GM18861 (cell line): ENCODE measurements at regions not wholly inside any gene's neighbourhood (a gene's known extent, or its start where the extent isn't known, plus 50 kb on each side); places are given as distances from the start of the nearest gene placed in this dataset.

ENCODE experiments used
- ATAC-seq: cut with Tn5 transposase; IDR thresholded peaks from one replicate; pipeline ENCODE4 v1.9.1; 2021; ENCODE audit not compliant: unreplicated experiment

DNA sequence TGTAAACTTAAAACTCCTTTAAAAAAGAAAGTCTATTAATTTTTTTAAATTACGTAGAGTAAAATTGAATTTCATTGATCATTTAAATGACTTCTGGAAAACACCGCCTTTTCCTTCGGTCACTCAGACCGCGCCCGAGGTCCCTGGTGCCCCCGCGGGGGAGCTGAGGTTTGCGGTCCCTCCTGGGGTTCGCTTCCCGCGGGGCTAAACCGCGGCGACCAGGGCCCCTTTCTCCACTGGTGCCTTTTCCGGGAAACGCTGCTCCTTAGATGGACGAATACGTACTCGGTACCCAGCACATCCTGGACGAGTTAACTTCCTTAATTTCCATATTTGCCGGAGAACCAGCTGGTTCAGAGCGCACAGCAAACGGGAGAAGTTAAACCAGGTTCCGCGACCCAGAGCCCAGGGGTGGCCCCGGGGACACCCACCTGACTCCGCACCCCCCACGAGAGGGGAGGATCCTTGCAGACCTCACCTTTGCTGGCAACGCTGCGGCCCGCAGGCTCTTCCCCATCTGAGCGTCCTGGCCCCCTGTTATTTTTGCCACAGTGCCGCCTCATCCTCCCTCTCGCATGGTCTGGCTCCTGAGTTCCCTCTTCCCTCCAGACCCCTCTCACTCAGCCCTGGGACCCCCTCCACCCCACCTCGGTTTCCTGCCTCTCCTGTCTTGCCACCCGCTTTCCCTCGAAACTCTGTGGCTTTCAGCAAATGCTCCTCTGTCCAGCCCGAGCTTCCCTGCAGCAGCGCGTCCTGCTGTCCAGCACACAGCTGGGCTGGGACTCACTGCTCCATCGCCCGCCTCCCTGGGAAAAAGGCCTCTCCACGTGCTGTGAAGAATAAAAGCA lies 420.0 kb upstream of the MYT1L start:
- ATAC-seq: no peak

DNA sequence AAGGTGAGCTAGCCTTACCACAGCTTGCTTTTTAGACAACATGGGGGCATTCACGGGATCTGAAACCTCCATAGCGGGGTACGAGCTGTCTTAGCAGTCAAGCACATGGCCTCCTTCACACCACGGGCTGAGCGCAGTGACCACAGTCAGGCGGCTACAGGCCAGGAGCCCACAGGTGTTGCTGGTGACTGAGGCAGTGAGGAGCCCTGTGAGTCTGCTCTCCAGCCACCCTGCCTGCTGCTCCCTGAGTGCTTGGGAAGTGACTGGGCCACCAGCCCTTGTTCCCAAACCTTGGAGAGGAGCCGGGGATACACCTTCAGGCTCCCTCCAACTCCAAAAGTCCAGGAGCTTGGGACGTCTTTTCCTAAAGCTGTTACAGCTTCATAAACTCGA lies 418.1 kb upstream of the MYT1L start:
- ATAC-seq: no peak

DNA sequence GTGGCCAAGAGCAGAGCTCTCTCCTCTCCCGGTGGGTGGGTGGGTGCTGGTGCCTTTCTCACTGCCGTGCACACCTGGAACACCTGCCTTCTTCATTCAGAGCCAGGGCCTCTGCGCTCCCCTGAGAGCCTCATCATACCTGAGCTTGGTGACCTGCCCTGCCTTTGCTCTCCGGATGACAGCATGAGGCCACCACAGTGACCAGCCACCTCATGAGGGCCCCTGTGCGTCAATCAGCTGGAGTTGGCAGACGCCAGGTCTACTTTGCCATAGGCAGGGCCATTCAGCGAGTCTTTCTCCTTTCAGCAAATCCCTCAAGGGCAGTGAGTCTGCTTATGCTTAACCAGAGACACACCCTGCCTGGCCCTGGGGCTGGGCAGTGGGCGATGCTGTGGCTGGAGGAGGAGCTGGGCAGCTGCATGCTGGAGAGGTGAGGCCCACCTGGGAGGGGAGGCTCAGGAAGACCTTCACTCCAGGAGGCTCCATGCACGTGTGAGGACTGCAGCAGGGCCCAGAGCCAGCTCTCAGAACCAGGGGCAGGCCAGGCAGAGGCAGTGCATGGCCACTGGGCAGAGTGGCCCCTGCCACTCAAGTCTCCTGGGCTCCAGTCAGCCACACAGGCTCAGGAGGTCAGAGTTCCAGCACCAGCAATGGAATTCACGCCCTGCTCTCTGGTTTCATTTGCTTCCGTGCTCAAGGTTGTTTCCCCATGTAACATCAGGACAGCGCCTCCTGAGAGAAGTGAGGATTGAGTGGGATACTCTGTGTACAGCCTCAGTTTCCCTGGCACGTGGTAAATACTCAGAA lies 417.5 kb upstream of the MYT1L start:
- no peak for ATAC-seq

DNA sequence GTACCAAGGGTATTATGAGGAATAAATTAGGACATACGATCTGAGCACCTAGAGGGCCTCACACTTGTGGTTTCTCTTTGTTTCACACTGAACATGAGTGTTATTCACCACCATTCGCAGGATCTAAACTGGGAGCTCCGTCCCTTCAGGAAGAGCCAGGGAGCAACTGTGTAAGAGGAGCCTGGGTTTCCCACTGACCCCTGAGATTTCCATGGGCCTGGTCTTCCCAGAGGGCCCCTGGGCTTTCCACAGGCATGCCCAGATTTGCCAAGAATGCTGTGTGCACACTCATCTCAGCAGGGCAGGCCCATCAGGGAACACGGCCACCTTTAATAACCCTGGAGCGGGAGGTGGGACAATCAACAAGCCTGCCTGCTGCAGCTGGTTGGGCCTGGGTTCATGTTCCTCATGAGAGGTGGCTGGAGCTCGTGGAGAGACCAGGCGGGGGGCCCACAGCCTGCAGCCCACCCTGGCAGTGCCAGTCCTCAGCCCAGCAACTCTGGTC lies 416.8 kb upstream of the MYT1L start:
- no peak for ATAC-seq

DNA sequence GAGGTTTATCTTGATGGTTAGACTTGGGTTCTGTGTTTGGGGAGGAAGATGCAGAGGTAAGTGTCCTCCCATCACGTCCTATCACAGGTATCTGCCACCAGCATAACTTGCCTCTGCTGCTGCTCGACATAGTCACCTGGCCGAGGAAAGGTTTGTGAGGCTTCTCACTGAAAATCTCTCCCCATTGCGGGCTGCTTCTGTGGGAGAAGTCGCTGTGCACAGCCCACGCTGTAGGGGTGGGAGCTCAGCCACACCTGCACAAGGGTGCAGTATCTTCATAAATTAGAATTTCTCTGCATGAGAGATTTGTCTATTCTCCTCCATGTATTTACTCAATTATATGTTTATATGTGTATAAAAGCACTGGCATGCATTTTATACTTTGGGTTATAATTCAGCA lies 415.7 kb upstream of the MYT1L start:
- ATAC-seq: no peak

DNA sequence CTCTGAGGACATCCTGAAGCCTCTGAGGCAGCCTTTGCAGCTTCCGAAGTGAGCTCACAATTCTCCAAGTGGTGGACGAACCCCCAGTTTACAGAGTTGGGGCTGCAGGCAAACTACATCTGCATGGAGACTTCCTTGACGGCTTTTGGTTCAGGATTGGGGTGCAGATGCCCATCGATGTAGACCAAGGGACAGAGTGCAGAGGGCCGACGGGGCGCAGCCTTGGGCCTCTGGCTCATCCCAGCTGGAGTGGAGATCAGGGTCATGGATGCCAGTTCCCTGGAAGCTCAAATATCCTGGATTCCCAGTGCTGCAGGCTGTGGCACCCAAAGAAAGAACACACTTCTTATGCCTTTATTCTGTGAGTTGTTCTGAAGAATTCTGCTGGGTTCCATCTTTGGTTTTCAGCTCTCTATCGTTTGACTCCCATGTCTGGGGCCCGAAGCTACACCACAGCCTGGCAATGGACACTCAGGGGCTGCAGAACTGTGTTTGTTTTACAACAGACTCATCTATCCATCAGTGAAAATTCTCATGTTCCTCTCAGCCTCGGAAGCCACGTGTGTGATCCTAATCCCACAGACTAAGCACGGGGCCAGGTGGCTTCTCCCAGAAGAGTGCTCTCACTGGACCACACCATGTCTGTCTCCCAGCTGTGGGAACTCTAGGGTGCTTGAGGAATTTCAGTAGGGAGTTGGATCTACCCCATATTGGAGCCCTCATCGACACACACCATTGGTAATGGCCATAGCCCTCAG lies 414.1 kb upstream of the MYT1L start:
- ATAC-seq: no peak

DNA sequence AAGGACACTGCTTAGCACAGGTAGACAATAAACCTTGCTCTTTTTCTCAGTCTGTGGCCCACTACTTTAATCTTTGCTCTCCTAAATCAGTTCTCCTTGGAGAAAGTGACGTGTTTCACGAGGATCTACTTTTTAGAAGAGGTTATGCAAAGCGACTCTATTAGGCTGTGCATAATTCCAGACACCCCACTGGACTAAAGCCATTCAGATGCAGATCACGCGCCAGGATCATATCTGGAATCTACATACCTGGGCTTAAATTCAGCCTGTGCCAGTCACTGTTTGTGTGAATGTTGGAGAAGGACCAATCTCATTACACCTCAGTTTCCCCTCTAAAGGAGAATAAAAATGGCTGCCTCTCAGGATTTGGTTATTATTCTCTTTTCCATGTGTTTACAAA lies 413.0 kb upstream of the MYT1L start:
- ATAC-seq: no peak

DNA sequence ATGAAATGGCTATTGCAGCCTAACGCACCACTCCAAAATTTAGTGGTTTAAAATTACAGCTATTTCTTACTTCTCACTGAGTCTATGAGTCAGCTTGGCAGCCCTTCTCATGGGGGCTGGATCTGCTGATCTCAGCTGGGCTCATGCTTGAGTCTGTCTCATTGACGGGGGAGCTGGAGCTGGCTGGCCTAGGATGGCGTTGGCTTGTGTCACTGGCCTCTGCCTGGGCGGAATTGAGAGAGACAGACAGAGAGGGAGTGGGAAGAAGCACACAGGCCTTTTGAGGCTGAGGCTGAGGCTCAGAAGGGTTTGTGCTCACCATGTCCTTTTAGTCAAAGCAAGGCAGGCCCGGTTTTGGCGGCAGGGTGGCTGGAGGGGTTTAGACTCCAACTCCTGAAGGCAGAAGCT lies 412.1 kb upstream of the MYT1L start:
- ATAC-seq: no peak

DNA sequence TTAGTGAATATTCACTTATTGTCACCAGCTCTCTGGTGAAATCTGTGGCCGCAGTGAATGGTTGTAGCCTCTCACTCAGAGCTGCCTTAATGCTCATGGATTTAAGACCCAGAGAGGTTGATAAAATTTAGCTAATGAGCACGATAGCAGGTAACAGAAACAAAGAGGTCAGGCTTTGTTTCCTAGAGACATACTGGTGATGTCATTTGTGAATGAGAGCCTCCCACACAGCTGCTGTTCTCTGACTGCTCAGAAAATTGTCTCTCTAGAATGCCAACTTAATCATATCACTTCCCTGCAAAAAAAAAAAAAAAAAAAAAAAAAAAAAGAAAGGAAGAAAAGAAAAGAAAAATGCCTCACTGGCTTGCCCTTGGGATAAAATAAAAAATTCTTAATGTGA lies 411.7 kb upstream of the MYT1L start:
- no peak for ATAC-seq

DNA sequence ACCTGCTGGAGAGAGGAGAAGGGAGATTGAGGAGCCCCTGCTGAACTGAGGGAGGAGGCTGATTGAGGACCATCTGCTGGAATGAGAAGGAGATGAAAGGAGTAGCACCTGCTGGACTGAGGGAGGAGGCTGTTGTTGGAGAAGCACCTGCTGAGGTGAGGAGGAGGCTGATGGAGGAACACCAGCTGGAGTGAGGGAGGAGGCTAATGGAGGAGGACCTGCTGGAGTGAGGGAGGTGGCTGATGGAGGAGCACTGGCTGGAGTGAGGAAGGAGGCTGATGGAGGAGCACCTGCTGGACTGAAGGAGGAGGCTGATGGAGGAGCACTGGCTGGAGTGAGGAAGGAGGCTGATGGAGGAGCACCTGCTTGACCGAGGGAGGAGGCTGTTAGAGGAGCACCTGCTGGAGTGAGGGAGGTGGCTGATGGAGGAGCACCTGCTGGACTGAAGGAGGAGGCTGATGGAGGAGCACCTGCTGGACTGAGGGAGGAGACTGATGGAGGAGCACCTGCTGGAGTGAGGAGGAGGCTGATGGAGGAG lies 409.2 kb upstream of the MYT1L start:
- no peak for ATAC-seq

DNA sequence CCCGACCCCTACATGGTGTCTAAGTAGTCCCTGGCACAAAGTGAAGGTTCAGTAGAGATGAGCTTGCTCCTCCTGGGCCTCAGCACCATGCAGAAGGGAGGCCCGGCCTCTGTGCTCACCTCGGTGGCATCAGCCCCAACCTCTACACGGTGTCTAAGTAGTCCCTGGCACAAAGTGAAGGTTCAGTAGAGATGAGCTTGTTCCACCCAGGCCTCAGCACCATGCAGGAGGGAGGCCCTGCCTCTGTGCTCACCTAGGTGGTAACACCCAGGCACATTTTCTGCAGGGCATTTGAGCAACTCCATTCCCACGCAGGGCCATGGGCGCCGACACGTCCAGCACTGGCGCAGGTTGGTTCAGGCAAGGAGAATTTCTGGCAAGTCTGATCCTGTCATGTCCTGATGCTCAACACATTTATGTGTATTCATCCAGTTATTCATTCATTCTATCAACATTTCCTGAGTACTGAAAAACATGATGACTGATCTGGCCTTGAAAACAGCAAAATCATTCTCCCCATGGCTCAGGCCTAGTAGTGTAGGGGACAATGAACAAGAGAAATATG lies 408.2 kb upstream of the MYT1L start:
- ATAC-seq: no peak

DNA sequence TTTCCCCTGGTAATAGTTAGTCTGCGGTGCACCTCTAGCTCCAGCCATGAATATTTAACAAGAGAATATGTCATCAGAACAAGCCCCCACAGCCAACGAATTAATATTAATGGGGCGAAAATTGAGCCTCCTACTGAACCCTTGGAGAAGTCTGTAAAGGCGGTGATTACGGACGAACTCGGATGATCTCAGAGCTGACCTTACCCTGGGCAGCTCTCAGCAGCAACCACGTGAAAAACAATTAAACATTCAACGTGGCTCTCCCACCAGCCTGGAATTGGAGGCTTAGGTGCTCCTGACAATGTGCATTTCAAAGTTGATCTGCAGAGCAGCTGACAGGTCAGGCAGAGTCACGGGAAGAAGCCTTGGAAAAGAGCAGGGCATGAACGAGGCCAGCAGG lies 407.6 kb upstream of the MYT1L start:
- no peak for ATAC-seq

DNA sequence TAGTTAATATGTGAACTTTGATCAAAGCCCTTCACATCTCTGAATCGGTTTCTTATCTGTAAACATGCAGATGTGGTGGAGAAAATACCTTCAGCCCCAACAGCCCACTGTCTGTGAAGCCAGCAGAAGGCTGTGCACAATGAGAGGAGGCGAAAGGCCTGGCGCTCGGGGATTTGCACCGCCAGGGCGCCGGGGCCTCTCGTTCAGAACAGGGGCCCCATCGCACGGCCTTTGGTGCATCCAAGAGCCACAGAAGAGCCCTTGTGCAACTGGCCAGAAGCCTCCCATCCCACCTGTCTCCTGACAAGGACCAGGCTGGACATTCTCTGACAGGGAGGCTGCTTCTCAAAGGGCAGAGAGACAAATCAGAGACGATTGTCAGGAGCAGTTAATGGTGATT lies 407.2 kb upstream of the MYT1L start:
- no peak for ATAC-seq

DNA sequence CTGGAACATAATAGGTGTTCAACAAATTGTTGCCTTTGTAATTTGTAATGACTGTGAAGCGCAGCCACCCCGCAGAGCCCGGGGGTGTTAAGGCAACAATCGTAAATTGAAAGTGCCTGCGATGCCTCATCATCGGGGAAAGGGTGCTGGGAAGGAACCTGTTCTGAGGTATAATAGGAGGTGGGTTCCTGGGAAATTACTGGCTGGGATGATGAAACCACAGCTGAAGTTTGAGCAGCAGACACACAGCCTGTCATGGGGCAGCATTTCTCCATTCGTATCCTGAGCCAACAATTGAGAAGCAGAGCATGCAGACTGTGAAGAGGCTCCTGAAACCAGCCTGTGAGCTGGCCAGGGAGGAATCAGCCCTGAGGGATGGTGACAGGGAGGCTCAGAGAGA lies 404.0 kb upstream of the MYT1L start:
- ATAC-seq: no peak

DNA sequence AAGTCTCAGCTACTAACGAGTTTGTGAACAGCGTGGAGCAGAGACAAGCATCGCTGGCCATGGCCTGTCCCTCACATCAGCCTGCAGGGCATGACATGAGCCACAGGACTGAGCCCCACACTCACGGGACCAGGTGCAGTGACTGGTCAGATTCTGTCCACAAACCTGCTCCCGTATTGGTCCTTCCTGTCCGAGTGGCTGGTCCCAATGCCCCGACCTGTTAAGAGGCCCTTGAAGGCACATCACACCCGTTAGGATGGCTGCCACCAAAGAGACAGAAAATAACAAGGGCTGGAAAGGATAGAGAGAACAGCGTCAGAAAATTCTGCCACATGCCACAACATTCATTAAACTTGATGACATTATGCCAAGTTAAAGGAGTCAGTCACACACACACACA lies 403.2 kb upstream of the MYT1L start:
- no peak for ATAC-seq

DNA sequence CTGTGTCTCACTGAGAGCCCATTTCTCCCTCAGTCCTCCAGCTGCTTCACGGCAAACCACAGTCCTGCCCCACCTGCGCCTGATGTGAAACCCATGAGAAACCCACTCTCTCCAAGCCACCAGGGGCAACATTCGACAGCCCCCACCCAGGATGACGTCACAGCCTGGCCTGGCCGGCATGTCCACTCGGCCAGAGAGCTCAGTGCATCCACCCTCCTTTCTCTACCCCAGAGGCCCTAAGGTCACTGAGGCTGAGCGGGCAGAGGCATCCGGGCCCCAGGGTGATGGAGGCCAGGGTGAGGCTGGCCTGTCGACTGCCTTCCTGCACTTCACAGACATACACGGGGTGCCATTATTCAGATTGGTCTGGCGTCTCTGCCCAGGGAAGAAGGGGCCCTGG lies 402.7 kb upstream of the MYT1L start:
- no peak for ATAC-seq

DNA sequence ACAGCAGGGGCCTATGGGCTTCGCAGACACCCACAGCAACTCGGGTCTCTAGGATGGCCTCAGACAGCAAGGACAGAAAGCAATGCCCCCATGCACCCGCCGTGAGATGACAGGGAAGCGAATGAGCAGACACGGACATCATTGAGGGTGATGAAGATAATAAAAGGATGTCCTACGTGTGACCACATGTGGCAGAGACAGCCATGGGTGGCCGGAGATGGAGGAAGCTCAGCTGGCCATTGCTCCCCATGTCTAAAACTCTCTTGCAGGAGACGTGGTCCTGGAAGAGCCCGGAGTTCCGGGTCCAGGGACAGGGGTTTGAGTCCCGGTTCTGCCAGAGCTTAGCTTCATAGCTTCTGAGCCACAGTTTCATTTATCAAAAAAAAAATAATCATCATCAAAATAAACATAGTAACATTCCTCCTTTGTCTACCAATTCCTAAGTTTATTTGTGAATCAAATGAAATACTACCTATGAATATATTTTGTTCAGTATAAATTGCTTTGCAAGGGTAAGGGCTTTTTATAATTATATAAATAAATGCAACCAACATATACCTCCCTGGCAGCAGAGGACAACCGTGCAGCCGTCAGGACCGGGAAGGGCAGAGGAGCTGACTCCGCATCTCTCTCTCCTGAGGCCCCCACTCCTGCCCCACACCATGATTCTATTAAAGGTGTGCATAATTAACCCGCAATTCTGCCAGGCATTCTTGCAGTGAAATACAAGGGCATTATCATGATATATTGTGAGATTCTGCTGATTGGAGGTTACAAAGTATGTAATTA lies 401.4 kb upstream of the MYT1L start:
- no peak for ATAC-seq

DNA sequence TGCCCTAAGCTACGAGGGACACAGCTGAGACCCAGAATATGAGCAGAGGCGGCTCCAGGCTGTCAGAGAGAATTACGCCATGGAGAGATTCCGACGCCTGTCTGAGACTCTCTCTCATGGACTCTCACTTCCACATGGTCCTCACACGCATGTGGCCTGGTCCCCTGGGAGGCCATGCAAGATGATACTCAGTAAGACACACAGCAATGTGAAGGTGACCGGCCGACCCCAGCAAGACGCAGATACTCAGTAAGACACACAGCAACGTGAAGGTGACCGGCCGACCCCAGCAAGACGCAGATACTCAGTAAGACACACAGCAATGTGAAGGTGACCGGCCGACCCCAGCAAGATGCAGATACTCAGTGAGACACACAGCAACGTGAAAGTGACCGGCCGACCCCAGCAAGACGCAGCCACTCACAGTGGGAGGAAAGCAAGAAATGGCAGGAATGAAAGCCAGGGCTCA lies 400.8 kb upstream of the MYT1L start:
- no peak for ATAC-seq

DNA sequence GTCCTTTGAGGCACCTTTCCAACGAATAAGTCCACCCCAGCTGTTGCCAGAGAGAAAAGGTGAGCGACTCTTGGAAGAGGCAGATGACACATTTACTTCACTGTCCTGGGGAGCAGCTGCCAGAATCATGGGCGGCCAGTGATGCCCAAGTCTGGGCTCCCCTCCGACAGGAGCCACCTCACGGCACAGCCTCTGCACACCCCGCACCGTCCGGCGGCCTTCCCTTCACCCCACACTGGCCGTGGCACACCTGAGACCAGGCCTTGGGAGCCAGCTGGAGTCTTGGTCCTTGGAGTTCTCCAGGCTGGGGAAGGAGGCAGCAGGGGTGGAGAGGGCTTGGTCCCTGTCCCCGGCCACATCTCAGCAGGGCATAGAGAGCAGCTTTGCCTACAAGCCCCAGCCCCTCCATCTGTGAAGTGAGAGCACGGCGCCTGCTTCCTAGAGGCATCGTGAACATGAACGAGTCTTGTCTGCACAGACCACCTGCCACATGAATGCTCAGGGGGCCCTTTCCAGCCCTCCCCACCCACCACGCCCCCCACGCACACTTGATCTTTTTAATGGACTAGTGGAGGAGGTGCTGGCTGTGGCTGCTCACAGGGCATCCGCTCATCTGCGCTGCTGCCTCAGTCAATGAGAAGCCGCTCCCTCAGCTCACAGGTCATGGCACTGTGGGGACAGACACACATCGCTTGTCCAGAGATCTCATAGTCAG lies 400.2 kb upstream of the MYT1L start:
- no peak for ATAC-seq
